Activated naive CD4-positive, alpha-beta T cell treated with anti-CD3 and anti-CD28 coated beads, Interleukin-2, amount 50 U/mL, for 72 hours (primary cell): ENCODE measurements at regions not wholly inside any gene's neighbourhood (a gene's known extent, or its start where the extent isn't known, plus 50 kb on each side); places are given as distances from the start of the nearest gene placed in this dataset.
"Not testable (repeated sequence)": the region's sequence is repeated elsewhere in the genome, so short reads cannot be mapped to it uniquely, and the experiment has no call there.

Source experiments
- ATAC-seq, 2 donors: fragments of 150-1000 bp; cut with Tn5 transposase; 2 replicates each; pipeline ENCODE4 v1.10.0; 2021; ENCODE audit warnings: mild to moderate bottlenecking in 2 of 2, moderate library complexity in 2 of 2
- DNase-seq, 2 donors: peaks; one replicate each; pipeline ENCODE4 v3.0.0; 2021 to 2022; ENCODE audit warnings: low spot score in 2 of 2
- H3K27ac Mint-ChIP-seq, 2 donors: one replicate each; pipeline ENCODE4 v1.8.0; 2022; ENCODE audit warnings: mild to moderate bottlenecking in 2 of 2, mixed read lengths in 2 of 2
- H3K36me3 Mint-ChIP-seq, 2 donors: one replicate each; pipeline ENCODE4 v1.8.0; 2022; ENCODE audit warnings: mixed read lengths in 2 of 2
- H3K9me3 Mint-ChIP-seq, 2 donors: one replicate each; pipeline ENCODE4 v1.8.0; 2022; ENCODE audit warnings: mixed read lengths in 2 of 2

DNA sequence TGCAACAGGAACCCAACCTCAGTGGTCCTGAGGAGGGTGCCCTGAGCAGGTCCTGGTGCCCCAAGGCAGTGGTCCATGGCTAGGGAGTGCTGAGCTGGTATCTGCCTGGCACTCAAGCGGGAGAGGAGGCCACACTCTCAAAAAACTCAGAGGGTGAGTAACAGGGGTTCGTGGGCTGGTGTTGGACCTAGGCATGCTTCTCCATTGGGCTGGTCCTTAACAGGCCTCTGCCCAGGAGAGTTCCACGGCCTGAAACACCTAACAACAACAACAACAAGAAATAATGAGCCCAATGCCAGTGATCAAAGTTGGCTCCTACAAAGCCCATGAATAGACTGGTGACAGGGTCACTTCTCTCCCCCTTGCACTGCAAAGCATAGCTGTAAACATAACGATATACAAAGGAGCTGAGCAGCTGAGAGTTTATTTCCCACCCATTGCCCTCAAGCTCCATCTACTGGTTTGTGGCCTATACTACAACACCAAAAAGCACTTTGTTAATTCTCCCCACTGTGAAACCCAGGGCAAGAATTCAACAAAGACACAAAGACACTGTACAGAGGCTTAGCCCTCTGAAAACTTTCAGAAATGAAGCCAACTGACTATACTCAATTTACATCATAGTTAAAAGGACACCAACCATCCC, 736.1 kb upstream of the ADGRL3 start:
- DNase-seq (no peak), ATAC-seq (no peak)
- Mint-ChIP-seq H3K9me3 (peaks cover 27 to 39% of the 10 kb centered on the region in 2 donors), H3K36me3 (peaks cover 0 to 10% of the 10 kb centered on the region in 2 donors), H3K27ac (no peak overlapping the region)

DNA sequence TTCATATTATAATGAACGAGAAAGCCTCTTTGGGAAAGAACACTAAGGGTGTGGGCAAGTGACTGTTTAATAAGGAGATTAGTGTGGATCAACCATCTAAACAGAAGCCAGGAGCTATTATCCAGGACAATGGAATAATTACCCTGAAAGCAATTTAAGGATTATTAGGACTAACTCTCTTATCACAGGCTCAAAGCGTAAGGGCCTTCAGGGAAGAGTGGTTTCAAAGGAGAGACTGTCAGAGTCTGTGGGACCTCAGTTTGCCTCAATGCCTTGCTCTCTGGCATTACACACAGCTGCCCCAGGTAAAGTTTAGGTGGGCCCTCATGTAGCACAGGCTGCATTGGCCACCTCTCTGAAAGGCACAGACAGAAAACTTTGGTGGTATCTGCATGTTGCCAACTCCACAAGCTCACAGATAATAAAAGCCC, 717.2 kb upstream of the ADGRL3 start:
- ATAC-seq (no peak), DNase-seq (no peak)
- no peaks in the 10 kb centered on the region for H3K36me3 Mint-ChIP-seq
- H3K27ac Mint-ChIP-seq = no peak overlapping the region
- H3K9me3 Mint-ChIP-seq = peaks cover 24 to 25% of the 10 kb centered on the region in 2 donors

DNA sequence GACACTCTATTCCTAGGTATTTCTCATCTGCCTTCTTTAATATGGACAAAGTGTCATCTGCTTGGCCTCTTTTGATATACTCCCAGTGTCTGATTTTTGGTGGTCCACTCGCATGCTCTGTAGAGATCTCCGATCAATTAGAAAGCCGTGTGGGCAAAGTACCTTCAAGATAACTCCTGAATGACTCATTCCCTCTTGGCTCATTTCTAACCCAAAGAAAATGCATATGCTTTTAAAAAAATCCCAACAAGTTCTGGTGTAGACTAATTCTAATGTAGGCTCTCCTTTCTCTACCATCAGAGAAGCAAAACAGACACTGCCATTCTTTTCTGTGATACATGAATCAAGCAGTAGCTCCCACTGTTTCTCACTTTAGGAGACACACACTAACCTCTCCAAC, 714.9 kb upstream of the ADGRL3 start:
- Mint-ChIP-seq H3K9me3 (peaks cover 25 to 26% of the 10 kb centered on the region in 2 donors), H3K27ac (no peak overlapping the region), H3K36me3 (no peaks in the 10 kb centered on the region)
- no peak for DNase-seq
- ATAC-seq = no peak

DNA sequence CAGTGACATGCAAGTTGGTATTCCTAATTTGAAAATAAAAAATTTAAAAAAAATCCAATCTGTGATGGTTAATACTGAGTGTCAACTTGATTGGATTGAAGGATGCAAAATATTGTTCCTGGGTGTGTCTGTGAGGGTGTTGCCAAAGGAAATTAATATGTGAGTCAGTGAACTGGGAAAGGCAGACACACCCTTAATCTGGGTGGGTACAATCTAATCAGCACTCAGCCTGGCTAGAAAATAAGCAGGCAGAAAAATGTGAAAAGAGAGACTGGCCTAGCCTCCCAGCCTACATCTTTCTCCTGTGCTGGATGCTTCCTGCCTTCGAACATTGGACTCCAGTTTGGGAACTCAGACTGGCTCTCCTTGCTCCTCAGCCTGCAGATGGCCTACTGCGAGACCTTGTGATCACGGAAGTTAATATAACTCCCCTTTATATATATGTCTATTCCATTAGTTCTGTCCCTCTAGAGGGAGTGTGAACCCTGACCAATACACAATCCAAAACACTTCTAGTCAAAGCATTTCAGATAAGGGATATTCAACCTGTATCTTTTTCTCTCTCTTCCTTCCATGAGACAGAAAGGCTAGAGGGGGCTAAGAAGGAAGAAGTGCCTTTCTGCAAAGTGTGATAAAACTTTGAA, 712.9 kb upstream of the ADGRL3 start:
- not testable (repeated sequence) for H3K27ac Mint-ChIP-seq, DNase-seq, ATAC-seq, H3K36me3 Mint-ChIP-seq
- H3K9me3 Mint-ChIP-seq = peaks cover 17 to 19% of the 10 kb centered on the region in 2 donors

DNA sequence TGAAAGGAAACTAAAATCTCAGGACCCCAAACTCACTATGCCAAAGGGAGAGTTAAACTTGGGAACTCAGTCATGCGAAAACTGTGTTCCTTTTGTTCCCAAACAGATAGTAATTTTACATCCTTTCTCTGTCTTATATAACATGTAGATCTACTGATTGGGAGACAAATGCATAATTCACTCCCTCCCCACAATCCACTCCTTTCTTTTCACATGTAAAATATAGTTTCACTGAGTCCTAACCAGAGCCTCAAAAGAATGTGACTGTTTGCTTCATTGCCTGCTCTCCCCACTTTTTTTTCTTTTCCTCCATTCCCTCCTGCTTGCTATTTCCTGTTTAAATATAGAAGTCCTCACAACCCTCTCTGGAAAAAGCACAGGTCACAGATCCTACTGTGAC, 699.3 kb upstream of the ADGRL3 start:
- no peak for DNase-seq
- ATAC-seq = no peak
- H3K36me3 Mint-ChIP-seq = no peaks in the 10 kb centered on the region
- H3K27ac Mint-ChIP-seq = no peak overlapping the region
- H3K9me3 Mint-ChIP-seq = peaks cover 23 to 30% of the 10 kb centered on the region in 2 donors

DNA sequence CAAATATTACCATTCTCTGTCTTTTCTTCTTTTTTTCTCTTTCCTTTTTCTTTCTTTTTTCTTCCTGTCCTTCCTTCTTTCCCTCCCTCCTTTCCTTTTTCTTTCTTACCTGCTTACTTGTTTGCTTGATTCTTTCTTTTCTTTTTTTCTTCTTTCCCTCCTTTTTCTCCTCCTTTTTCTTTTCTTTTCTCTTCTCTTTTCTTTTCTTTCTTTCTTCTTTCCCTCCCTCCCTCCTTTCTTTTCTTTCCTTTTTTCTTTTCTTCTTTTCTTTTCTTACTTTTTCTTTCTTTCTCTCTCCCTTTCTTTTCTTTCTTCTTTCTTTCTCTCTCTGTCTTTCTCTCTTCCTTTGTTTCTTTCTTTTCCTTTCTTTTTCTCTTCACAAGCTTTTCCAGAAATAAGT, 697.4 kb upstream of the ADGRL3 start:
- Mint-ChIP-seq H3K9me3 (peaks cover 32 to 42% of the 10 kb centered on the region in 2 donors), H3K27ac (no peak overlapping the region), H3K36me3 (peaks cover 0 to 5% of the 10 kb centered on the region in 2 donors)
- ATAC-seq (no peak), DNase-seq (no peak)

DNA sequence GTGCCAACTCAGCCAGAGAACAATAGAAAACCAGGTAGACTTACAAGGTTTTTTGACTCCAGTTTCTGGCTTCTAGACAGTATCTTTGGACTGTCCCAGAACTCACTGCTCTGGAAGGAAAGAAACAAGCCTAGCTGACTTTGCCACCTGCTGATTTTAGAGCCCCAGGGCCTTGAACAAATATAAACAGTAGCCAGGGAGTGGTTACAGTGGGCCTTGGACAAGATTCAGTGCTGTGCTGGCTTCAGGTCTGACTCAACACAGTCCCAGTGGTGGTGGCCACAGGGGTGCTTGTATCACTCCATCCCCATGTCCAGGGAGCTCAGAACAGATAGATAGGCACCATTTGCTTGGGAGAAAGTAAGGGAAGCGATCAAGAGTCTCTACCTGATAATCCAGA, 694.1 kb upstream of the ADGRL3 start:
- no peak for ATAC-seq
- DNase-seq = no peak
- no peak overlapping the region for H3K27ac Mint-ChIP-seq
- peaks cover 0 to 6% of the 10 kb centered on the region in 2 donors for H3K36me3 Mint-ChIP-seq
- peaks cover 30 to 39% of the 10 kb centered on the region in 2 donors for H3K9me3 Mint-ChIP-seq

DNA sequence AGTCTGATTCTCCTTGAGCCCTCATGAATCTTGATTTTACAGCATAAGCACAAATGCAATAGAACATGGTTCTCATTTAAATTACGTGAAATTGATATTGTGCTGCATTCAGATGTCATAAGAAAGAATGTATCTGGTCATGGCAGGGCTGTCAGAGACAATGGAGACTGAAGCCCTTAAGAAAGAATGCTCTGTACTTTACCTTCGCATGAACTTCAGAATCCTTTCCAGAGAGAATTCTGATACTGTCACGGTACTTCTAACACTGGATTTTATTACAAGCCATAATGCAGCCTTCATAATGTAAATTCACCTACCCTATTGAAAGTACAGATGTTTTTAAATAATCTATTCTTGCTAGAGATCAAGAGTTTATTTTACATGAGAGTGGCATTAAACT, 677.9 kb upstream of the ADGRL3 start:
- peaks cover 6 to 7% of the 10 kb centered on the region in 2 donors for H3K9me3 Mint-ChIP-seq
- H3K27ac Mint-ChIP-seq = no peak overlapping the region
- no peak for ATAC-seq
- DNase-seq = no peak
- no peaks in the 10 kb centered on the region for H3K36me3 Mint-ChIP-seq

DNA sequence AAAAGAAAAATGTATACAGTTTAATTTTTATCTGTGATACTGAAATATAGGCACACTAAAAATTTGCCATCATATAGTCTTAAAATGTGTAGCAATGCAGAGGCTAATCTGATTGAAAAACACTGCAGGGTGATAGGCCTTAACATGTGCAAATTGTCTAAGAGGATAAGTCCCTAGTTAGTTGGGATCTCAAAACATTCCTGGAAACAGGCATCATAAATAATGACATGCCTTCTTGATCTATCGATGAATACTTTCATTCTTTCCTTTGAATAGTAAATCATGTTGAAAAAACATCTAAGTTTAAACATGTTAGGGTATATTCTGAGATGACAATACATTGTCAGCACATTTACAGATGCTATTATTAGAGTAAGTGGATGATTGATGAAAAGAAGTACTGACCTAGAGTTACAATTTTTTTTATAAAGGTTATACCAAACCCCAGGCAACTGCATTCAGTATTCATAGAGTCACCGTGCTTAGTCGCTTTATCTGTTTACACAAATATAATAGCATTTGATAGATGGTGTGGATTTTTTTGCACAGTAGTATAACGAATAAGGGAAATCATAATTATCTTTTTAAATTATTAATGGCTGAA, 668.2 kb upstream of the ADGRL3 start:
- DNase-seq (no peak), ATAC-seq (no peak)
- H3K9me3 Mint-ChIP-seq = peaks cover 16 to 19% of the 10 kb centered on the region in 2 donors
- no peaks in the 10 kb centered on the region for H3K36me3 Mint-ChIP-seq
- H3K27ac Mint-ChIP-seq = no peak overlapping the region

DNA sequence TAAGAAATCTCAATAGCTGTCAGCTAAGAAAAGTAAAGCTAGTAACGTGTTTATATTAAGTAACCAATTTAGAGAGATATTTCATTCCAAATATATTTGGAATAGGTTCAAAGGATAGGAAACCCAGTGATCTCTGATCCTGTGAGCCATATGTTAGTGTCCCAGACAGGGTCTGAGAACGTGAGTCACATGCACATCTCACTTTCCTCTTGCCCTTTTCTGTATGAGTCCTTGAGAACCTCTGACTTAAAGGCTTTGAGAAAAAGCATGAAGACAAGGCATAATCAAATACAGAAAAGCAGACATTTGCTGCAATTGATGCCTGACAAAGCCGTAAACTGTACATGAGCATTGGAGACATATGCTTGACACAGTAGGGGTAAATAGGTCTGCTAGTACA, 655.1 kb upstream of the ADGRL3 start:
- peaks cover 21 to 37% of the 10 kb centered on the region in 2 donors for H3K9me3 Mint-ChIP-seq
- H3K36me3 Mint-ChIP-seq = no peaks in the 10 kb centered on the region
- no peak for ATAC-seq

DNA sequence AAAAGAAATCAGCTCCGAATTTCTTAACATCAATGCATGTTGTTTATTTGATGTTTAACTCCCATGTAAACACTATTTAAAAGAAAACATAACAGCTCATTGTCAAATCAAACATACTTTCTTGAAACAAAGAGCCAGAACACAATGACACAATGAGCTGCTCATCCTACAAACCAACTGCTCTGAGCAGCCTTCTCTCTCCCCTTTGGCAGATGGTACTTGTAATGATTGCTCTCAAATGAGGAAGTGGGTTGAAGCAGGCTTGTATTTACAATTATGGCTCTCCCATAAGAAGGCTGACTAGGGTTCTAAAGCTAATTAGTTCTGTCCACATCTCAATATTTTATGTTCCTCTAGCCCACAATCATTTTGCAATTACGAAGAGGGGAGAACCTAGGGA, 637.8 kb upstream of the ADGRL3 start:
- Mint-ChIP-seq H3K36me3 (no peaks in the 10 kb centered on the region), H3K9me3 (peaks cover 20 to 33% of the 10 kb centered on the region in 2 donors), H3K27ac (no peak overlapping the region)
- DNase-seq (no peak), ATAC-seq (no peak)

More for the DNA sequence above, 655.1 kb upstream of the ADGRL3 start:
- no peak overlapping the region for H3K27ac Mint-ChIP-seq
- no peak for DNase-seq

DNA sequence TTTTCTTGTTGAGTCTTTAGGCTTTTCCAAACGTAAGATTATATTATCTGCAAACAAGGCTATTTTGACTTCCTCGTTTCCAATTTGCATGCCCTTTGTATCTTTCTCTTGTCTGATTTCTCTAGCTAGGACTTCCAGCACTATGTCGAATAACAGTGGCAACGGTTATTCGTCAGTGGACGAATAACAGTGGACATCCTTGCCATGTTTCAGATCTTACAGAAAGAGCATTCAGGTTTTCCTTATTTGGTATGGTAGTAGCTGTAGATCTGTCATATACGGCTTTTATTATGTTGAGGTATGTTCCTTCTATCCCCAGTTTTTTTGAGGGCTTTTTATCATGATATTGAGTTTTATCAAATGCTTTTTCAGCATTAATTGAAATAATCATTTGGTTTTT, 634.6 kb upstream of the ADGRL3 start:
- Mint-ChIP-seq H3K27ac (no peak overlapping the region), H3K36me3 (peaks cover 0 to 6% of the 10 kb centered on the region in 2 donors), H3K9me3 (peaks cover 33 to 47% of the 10 kb centered on the region in 2 donors)
- ATAC-seq = no peak
- DNase-seq = no peak

DNA sequence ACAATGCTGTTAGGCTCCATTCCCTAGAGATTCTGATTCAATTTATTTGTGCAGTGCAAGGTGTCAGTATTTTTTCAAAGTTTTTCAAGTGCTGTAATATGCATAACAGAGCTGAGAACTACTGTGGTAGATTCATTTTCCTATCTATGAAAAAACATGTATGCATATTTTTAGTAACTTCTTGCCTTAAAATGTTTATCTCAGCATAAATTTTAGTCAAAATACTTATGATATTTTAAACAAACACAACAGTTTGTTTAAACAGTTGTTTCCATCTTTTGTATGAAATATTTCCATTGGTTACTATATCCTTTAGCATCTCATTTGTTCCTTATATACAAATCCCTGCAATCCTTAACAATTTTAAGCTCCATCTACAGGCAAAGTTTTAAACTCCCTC, 624.8 kb upstream of the ADGRL3 start:
- DNase-seq (no peak), ATAC-seq (no peak)
- H3K36me3 Mint-ChIP-seq = peaks cover 0 to 6% of the 10 kb centered on the region in 2 donors
- no peak overlapping the region for H3K27ac Mint-ChIP-seq
- H3K9me3 Mint-ChIP-seq = peaks cover 13 to 24% of the 10 kb centered on the region in 2 donors

DNA sequence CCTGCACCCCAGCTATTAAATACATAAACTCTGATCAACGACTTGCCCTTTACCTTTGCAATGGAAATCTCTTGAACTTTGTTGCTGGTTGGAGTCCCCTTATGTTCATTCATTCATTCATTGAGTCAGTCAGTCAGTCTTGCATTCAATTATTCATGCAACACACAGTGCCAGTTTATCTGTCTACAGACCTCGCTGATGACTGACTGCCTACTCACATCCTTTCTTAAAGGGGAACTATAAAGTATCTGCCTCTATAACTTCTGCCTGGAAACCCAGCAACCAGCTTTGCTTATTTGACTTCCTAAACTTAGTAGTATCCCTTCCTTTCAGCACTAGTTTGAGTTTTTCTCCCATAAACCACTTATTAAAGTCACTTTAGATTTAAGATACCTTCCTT, 620.8 kb upstream of the ADGRL3 start:
- Mint-ChIP-seq H3K27ac (no peak overlapping the region), H3K36me3 (peaks cover 0 to 4% of the 10 kb centered on the region in 2 donors), H3K9me3 (peaks cover 13 to 20% of the 10 kb centered on the region in 2 donors)
- no peak for DNase-seq
- ATAC-seq = no peak

DNA sequence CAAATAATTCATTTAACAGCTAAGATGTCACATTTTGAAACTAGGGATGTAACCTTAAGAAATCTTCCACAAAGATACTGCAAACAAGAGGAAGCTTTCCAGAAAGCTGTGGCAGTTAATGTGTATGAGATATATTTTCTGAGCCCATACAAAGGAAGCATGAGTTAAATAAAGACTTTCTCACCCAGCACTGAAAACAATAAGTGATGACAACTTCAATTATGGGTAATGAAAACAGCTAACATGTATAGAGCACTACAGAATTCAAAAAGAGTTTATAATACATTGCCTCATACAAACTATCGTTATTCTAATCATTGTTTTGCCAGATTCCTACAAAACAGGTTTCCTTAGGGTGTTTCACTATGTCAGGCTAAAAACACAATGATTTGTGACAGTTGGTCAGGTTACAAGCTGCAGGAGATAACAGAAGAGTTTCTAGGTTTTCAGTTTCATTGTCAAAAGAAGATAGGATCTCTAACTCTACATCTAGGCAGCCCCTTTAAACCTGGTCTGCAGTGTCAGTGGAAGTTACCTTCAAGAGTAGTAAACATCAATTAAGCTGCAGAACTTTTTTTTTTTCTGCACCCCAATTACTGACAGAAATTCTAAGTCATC, 618.1 kb upstream of the ADGRL3 start:
- H3K9me3 Mint-ChIP-seq = peaks cover 16% of the 10 kb centered on the region in 2 donors
- ATAC-seq = no peak
- no peaks in the 10 kb centered on the region for H3K36me3 Mint-ChIP-seq
- H3K27ac Mint-ChIP-seq = no peak overlapping the region
- DNase-seq = no peak

DNA sequence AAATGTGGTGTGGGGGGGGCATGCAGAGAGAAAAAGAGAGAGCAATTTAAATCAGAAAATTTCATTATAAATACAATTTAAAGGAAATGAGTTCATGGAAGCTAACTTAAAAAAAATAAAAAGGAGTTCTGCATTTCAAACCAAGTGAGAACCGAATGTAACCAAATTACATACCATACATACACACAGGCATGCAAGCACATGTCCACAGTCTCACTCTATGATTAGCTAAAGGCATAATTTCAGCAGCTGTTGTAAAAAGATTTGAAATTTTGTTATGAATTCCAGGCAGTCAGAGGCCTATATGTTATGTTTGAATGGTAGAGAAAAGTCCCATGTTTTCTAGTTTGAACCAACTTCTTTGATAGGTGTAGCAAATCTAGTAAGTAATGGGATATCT, 611.6 kb upstream of the ADGRL3 start:
- H3K36me3 Mint-ChIP-seq = no peaks in the 10 kb centered on the region
- ATAC-seq (no peak), DNase-seq (no peak)
- H3K9me3 Mint-ChIP-seq = peaks cover 25 to 31% of the 10 kb centered on the region in 2 donors
- no peak overlapping the region for H3K27ac Mint-ChIP-seq

DNA sequence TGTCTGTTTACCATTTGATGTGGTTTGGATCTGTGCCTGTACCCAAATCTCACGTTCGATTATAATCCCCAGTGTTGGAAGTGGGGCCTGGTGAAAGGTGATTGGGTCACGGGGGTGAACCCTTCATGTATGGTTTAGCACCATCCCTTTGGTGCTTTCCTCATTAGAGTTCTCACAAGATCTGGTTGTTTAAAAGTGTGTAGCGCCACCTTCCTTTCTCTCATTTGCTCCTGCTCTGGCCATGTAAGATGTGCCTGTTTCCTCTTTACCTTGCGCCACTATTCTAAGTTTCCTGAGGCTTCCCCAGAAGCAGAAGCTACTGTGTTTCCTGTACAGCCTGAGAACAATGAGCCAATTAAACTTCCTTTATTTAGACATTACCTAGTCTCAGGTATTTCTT, 610.7 kb upstream of the ADGRL3 start:
- Mint-ChIP-seq H3K36me3 (no peaks in the 10 kb centered on the region), H3K9me3 (peaks cover 26 to 33% of the 10 kb centered on the region in 2 donors), H3K27ac (no peak overlapping the region)
- no peak for DNase-seq
- no peak for ATAC-seq
